Urinary bladder (tissue), 3 donors: ENCODE measurements at regions not wholly inside any gene's neighbourhood (a gene's known extent, or its start where the extent isn't known, plus 50 kb on each side); places are given as distances from the start of the nearest gene placed in this dataset.
"Not testable (repeated sequence)": the region's sequence is repeated elsewhere in the genome, so short reads cannot be mapped to it uniquely, and the experiment has no call there.

Experiments used
- DNase-seq: peaks from one replicate; pipeline ENCODE4 v3.0.0-alpha.2; 2015; ENCODE audit errors: extremely low spot score
- H3K27ac ChIP-seq: one replicate; pipeline ENCODE4 v1.5.1; 2013; ENCODE audit warnings: low read depth, mild to moderate bottlenecking, moderate library complexity
- H3K36me3 ChIP-seq: one replicate; pipeline ENCODE4 v1.6.1; 2013; ENCODE audit warnings: mild to moderate bottlenecking, moderate library complexity; ENCODE audit not compliant: insufficient read depth
- H3K4me1 ChIP-seq: one replicate; pipeline ENCODE4 v1.6.1; 2013; ENCODE audit warnings: mild to moderate bottlenecking, moderate library complexity; ENCODE audit not compliant: insufficient read depth
- H3K4me3 ChIP-seq: one replicate; pipeline ENCODE4 v1.5.1; 2013; ENCODE audit warnings: low read depth, low read length
- WGBS: extraction: QIAGEN DNeasy Blood & Tissue Kit; methylation state at CpG from one replicate; pipeline ENCODE4 v1.1.7; 2013; 5-methylcytosine and 5-hydroxymethylcytosine counted together
- donor health status: healthy with polysubstance abuse.
- donor health status: healthy.

DNA sequence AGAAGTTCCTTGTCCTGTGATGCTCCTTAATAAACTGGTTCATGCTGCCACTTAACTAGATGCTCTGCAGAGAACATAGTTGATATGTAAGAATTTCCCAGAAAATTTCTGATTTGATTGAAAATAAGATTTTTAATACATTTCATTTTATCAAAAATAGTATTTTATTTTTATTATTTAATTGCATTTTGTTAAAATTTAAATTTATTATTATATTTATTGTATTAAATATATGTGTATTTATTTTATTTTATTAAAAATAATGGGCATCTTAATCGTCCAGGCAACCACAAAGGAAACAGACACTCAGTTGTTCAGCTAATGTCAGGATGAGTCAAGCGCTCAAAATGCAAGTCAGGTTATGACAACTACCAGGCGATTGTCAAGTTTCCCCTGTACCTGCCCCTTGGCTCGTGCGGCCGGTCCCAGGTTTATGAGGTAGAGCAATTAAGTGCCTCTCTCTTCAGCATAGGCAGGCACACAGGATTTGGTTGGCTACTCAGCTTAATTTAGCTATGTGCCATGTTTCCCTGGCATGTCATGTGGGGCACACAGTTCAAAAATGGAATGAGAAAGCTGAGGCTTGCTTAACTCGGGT is 361.2 kb downstream of the RND3 start:
- H3K4me3 ChIP-seq, result no peak overlapping the region
- DNase-seq, result no peak
- no peaks in the 10 kb centered on the region for H3K4me1 ChIP-seq
- no peak overlapping the region for H3K27ac ChIP-seq
- WGBS, result 89% methylated on average over 7 of the region's 7 CpGs
- H3K36me3 ChIP-seq, result no peaks in the 10 kb centered on the region

DNA sequence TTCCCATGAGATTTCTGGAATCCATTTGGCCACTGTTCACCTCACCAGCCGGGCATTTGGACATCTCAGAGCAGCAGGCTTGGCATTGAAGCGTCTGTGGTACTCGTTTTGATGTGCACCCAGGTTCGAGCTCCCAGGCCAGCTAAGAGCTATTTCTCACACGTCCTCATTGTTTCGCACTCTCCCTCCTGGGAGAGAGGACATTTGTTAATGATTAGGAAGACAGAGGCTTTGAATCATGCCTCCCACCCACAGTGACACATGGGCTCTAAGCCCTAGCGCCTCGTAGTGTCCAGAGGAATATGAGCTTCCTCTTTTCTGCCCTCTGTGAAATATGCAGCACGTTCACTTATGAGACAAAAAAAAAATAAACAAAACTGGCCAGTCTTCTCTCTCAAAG is 361.8 kb downstream of the RND3 start:
- 70% methylated on average over 9 of the region's 9 CpGs for WGBS
- Histone ChIP-seq H3K27ac (no peak overlapping the region), H3K36me3 (no peaks in the 10 kb centered on the region), H3K4me1 (no peaks in the 10 kb centered on the region), H3K4me3 (no peak overlapping the region)
- no peak for DNase-seq

DNA sequence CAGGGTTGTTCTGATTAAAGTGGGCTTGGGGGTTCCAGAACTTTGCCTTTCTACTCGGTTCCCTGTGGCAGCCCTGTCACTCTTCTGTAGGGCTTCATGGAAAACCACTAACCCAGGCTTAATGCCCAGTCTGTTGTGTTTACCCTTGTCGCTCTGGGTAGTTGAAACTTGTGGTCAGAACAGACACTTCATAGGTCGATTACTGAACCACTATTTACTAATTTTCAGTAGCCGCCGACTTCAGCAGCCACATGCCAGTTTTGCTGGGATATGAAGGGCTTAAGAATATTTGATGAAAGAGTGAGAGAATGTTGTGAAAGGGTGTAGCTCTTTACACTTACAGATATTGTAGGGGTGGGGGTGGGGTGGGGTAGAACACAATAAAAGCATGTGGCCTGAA is 362.3 kb downstream of the RND3 start:
- Histone ChIP-seq H3K4me3 (no peak overlapping the region), H3K4me1 (no peaks in the 10 kb centered on the region), H3K36me3 (no peaks in the 10 kb centered on the region), H3K27ac (no peak overlapping the region)
- WGBS, result 95% methylated on average over 5 of the region's 5 CpGs
- DNase-seq, result no peak

DNA sequence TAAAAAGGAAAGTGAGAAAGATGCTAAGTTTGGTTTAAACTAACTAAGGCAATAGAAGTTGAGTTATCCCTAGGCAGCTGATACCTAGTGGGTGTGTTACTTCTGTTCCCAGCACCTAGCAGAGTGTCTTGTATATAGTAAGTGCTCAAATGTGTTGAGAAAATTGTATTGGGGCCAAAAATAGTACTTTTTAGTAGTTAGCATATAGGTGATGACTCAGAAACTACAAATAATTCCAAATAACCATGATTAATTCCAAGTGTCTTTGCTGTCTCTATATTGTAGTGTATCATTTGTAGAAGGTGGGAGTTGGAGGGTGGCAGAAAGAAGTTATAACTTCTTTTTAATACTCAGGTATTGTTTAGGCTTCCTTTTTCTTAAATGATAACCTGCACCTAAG is 362.7 kb downstream of the RND3 start:
- H3K27ac ChIP-seq, result no peak overlapping the region
- H3K4me3 ChIP-seq, result no peak overlapping the region
- no peak for DNase-seq
- no peaks in the 10 kb centered on the region for H3K4me1 ChIP-seq
- H3K36me3 ChIP-seq, result no peaks in the 10 kb centered on the region

DNA sequence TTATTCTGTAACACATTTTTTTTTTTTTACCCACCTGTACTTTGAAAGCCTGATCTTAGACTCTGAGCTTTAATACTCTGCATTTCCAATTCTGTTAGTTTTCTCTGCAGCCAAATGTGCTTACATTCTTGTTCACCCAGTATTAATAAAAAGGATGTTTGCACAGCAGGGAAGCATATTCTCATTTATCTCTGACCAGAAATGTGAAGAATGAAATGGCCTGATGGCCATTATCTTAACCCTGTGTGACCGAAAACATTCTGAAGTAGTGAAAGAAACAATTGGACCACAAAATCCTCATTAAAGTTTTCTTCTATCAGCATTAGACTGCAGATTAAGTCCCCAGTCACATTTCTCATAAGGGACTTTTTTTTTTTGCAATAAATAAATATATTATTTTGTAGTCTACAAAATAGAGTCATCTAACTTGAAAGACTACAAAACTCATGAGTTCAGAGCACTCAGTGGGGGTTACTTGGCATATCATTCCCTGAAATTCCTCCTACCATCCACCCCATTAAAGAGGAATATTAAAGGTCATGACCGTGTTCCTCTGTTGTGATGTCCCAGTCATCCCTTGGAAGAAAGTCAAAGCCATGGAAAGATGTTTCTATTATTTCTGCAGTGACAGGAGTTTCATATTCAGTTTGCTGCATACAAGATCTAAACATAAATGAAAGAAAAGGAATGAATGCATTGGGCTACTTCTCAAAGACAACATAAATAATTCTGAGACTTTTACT is 364.4 kb downstream of the RND3 start:
- WGBS, result 65% methylated on average over 2 of the region's 2 CpGs
- no peak for DNase-seq
- Histone ChIP-seq H3K27ac (no peak overlapping the region), H3K4me3 (no peak overlapping the region), H3K4me1 (no peaks in the 10 kb centered on the region), H3K36me3 (no peaks in the 10 kb centered on the region)

DNA sequence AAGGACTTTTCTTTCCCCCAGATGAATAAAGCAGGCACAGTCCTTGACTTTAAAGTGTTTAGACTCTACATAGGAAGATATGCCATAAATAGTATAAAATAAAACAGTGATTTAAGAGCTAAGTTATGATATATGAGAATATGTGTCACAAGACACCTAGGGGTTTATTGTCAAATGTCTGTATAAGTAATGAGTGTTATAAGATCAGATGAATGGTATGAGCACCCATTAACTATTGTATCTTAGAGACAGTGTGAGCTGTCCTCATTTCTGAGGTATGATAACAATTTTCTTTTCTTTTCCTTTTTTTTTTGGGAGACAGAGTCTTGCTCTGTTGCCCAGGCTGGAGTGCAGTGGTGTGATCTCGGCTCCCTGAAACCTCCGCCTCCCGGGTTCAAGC is 365.3 kb downstream of the RND3 start:
- WGBS, result 98% methylated on average over 3 of the region's 3 CpGs
- Histone ChIP-seq H3K4me3 (no peak overlapping the region), H3K27ac (no peak overlapping the region), H3K36me3 (no peaks in the 10 kb centered on the region), H3K4me1 (no peaks in the 10 kb centered on the region)
- no peak for DNase-seq

DNA sequence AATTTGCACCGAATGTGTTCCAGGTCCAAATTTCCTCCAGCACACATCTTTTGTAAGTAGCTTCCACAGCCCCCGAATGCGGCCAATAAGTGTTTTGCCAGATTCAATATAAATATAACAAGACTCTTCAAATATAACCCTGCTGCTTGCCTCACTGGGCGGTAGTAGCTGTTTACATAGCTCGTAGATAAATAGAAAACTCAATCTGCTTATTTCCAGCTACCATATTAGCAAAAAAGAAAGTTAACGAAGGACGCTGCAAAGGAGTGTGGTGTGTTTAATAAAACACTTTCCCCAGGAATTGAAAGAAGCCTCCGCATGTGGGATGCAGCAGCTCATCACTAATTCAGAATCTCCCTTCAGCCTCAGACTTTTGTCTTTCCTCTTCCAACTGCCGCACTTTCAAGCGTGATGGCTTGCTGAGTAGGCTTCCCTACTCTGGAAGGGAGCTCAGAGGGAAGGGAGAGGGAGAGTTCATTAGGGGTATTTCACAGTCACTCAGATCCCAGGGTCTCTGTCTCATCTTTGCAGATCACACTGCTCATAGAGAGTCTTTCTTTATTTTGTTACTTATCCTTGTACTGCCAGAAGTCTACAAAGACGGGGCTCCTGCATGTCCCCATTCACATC is 367.0 kb downstream of the RND3 start:
- Histone ChIP-seq H3K27ac (no peak overlapping the region), H3K4me1 (no peaks in the 10 kb centered on the region), H3K36me3 (no peaks in the 10 kb centered on the region), H3K4me3 (peak overlapping the region; percentile 4)
- 53% methylated on average over 11 of the region's 11 CpGs for WGBS
- DNase-seq, result no peak

DNA sequence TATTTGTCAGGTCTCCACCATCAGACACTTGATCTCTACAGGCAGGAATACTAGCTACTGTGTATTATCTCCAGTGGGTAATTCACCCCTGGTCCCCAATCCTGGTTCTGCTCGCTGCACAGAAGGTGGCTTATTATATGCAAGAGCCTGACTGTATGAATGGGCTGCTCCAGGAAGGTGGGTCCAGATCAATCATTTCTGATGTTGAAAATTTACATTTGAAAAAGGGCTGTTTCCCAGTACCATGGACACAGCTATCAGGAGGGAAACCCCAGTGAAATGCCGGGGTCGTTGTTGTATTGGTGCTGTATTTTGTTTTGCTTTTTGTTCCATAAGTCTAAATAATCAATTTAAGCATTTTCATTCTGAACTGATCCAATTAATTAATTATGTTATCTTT is 367.6 kb downstream of the RND3 start:
- Histone ChIP-seq H3K4me1 (no peaks in the 10 kb centered on the region), H3K36me3 (no peaks in the 10 kb centered on the region), H3K27ac (no peak overlapping the region), H3K4me3 (no peak overlapping the region)
- 75% methylated on average over 3 of the region's 3 CpGs for WGBS
- no peak for DNase-seq

DNA sequence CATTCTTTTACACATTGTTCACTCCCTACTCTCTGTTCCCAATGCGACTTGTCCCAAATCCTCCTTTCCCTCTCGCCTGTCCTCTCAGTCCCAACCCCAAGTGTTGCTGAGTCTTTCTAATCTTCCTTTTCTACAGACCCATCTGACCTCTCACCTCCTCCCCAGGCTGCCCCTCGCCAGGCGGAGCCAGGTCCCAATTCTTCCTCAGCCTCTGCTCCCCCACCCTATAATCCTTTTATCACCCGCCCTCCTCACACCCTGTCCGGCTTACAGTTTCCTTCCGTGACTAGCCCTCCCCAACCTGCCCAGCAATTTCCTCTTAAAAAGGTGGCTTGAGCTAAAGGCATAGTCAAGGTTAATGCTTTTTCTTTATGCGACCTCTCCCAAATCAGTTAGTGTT is 373.4 kb downstream of the RND3 start:
- not testable (repeated sequence) for H3K4me1 ChIP-seq, H3K36me3 ChIP-seq, H3K4me3 ChIP-seq, DNase-seq, H3K27ac ChIP-seq
- 92% methylated on average over 8 of the region's 8 CpGs for WGBS

DNA sequence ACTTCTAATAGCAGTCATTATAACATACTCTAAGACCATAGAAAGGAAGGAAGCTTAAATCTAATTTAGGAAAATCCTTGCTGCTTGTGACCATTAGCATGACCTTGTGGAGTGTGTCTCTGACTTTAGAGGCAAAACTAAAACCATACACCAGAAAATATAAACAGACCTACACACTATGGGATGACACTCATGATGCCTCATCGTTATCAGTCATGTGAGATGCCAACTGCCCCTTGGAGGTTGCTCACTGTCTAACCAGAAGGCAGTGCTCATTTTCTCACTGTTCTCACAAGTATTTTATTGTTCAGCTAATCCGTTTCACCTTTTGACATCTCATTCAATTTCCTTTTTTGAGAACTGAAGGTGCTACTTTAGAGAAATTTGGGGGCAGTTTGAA is 376.9 kb downstream of the RND3 start:
- H3K27ac ChIP-seq, result no peak overlapping the region
- no peak overlapping the region for H3K4me3 ChIP-seq
- H3K36me3 ChIP-seq, result no peaks in the 10 kb centered on the region
- no peaks in the 10 kb centered on the region for H3K4me1 ChIP-seq
- no peak for DNase-seq
- 87% methylated on average over 2 of the region's 2 CpGs for WGBS

DNA sequence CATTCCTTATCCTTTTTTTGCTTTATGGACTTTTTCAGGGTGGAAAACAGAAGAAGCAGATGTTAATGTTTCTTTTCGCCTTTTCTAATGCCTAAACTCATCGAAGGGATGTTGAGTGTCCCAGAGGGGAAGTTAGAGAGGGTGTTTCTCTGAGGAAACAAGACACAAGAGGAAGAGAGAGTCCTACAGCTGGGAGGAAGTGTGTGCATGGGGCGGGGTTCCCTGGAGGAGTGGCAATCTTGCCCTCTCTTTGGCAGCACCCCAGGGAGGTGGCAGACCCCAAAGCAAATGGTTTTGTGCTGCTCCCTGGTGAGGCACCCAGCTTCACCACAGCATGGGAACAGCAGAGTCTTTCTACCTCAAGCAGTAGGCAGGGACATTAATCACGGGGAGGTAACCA is 377.6 kb downstream of the RND3 start:
- 79% methylated on average over 4 of the region's 4 CpGs for WGBS
- no peak for DNase-seq

DNA sequence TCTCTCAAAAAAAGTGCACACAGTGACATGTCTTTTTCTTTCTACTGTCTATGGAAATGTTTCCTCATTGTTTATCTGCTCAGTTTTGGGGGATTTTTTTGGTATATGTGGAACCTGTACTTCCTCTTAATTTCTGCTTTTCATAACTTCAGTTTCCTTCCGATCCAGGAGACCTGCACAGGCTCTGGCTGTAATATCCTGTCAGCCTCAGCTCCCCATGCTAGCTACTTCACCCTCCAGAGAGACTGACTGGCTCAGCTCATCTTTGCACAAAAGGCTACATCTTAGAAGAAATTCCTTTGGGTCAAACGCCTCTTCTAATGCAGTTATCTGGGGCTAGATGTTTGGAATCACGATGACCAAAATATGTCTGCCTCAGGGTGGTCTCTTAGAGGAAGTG is 378.4 kb downstream of the RND3 start:
- H3K27ac ChIP-seq, result no peak overlapping the region
- H3K36me3 ChIP-seq, result no peaks in the 10 kb centered on the region
- no peak for DNase-seq
- WGBS, result 67% methylated on average over 3 of the region's 3 CpGs
- no peak overlapping the region for H3K4me3 ChIP-seq
- no peaks in the 10 kb centered on the region for H3K4me1 ChIP-seq

More for the DNA sequence above, 377.6 kb downstream of the RND3 start:
- Histone ChIP-seq H3K4me1 (no peaks in the 10 kb centered on the region), H3K4me3 (no peak overlapping the region), H3K27ac (no peak overlapping the region), H3K36me3 (no peaks in the 10 kb centered on the region)

DNA sequence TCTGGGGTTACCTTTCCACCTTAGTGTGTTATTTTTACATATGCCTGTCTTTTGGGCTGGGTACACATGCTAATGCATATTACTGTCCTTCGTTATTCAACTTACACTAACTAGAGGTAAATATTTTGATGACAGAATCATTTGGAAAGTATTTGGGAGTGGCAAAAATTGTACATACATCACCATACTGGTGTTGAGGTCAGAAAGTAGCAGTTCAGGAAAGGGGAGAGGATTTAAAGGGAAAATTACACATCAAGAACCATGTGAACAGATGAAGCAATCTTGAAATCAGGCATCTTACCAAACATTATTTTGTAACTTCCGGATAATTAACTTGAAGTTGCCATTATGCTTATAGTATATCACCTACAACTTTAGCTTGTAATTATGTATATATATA is 379.7 kb downstream of the RND3 start:
- WGBS, result 88% methylated on average over 2 of the region's 2 CpGs
- Histone ChIP-seq H3K36me3 (no peaks in the 10 kb centered on the region), H3K27ac (no peak overlapping the region), H3K4me3 (no peak overlapping the region), H3K4me1 (no peaks in the 10 kb centered on the region)
- DNase-seq, result no peak

DNA sequence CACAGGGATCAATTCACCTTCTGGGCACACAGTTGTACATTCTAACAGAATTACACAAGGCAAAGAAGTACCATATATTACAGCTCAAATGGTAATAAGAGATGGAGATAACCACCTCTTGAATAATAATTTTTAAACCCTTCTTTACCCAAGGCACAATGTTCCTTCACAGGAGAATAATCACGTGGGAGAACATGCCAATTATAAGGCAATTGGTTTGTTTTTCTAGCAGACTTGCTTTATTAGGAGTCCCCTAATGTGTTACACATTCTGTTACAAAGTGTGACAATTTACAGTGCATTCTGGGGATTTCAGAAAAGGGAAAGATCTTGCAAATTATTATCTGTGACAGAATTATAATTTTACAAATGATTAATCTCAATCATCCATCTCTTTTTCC is 380.3 kb downstream of the RND3 start:
- 92% methylated on average over 1 of the region's 1 CpG for WGBS
- no peak for DNase-seq
- Histone ChIP-seq H3K27ac (no peak overlapping the region), H3K36me3 (no peaks in the 10 kb centered on the region), H3K4me1 (no peaks in the 10 kb centered on the region), H3K4me3 (no peak overlapping the region)
